ENCODE measurements at regions not wholly inside any gene's neighbourhood (a gene's known extent, or its start where the extent isn't known, plus 50 kb on each side); places are given as distances from the start of the nearest gene placed in this dataset.

- CTCF ChIA-PET: no interaction called here
- Histone ChIP-seq H3K9me3 (ENCODE audit: control insufficient read depth in 1 of 2, insufficient read depth in 1 of 2, low read depth in 1 of 2, low read length in 2 of 2) (no peaks in the 10 kb centered on the region), H3K9ac (ENCODE audit: low read length) (no peak overlapping the region), H3K4me3 (replicated peaks in 1 of 2; ENCODE audit: low read depth in 1 of 2, low read length in 2 of 2) (no peak overlapping the region), H4K20me1 (ENCODE audit: insufficient read depth) (no peaks in the 10 kb centered on the region), H3K4me2 (ENCODE audit: low read length) (no peak overlapping the region), H3K79me2 (ENCODE audit: insufficient read depth, low read length) (no peaks in the 10 kb centered on the region), H3K27ac (ENCODE audit: low read depth, low read length) (no peak overlapping the region), H3K27me3 (ENCODE audit: insufficient read depth, low read length) (peaks cover 13% of the 10 kb centered on the region; the same call in 1 of the 2 replicates), H3K9me2 (ENCODE audit: insufficient read depth) (no peaks in the 10 kb centered on the region), H3K36me3 (ENCODE audit: control insufficient read depth in 1 of 2, insufficient read depth in 2 of 2, low read length in 2 of 2) (no peaks in the 10 kb centered on the region), H3K4me1 (ENCODE audit: control insufficient read depth in 1 of 2, insufficient read depth in 2 of 2, low read length in 2 of 2) (no peaks in the 10 kb centered on the region), H2AFZ (ENCODE audit: low read depth, low read length, poor library complexity, severe bottlenecking) (no peak overlapping the region)
- ATAC-seq: no peak
- RAD21 ChIA-PET (ENCODE audit: low non-redundant PET in 1 of 2, low total read pairs in 2 of 2, uncharacterized antibody in 2 of 2, unreplicated experiment in 2 of 2): no interaction called here
- DNase-seq (ENCODE audit: low read depth, low spot score): no peak
- intact Hi-C loops (cut with micrococcal nuclease): no loop called here
- no peak for TF ChIP-seq SIN3A (IDR thresholded peaks at IDR 0.05; ENCODE audit: low read depth)
- POLR2A ChIA-PET: no interaction called here
- no TSS peak for BruUV-seq (replicated peaks)
Observed at GRCh38 chr2:17255071-17255470, 263.2 kb downstream of the RAD51AP2 start.

GRCh38 chr2:17254421-17254820 lies 263.8 kb downstream of the RAD51AP2 start:
- no peak for DNase-seq (ENCODE audit: low read depth, low spot score)
- peaks cover 8% of the 10 kb centered on the region; the same call in 1 of the 2 replicates for H3K27me3 ChIP-seq (ENCODE audit: insufficient read depth, low read length)
- no peak overlapping the region for H2AFZ ChIP-seq (ENCODE audit: low read depth, low read length, poor library complexity, severe bottlenecking)
- ChIA-PET RAD21 (ENCODE audit: low non-redundant PET in 1 of 2, low total read pairs in 2 of 2, uncharacterized antibody in 2 of 2, unreplicated experiment in 2 of 2) (no interaction called here), POLR2A (no interaction called here), CTCF (no interaction called here)
- H3K9me3 ChIP-seq (ENCODE audit: control insufficient read depth in 1 of 2, insufficient read depth in 1 of 2, low read depth in 1 of 2, low read length in 2 of 2): no peaks in the 10 kb centered on the region
- no peak overlapping the region for H3K27ac ChIP-seq (ENCODE audit: low read depth, low read length)
- H4K20me1 ChIP-seq (ENCODE audit: insufficient read depth): no peaks in the 10 kb centered on the region
- H3K9ac ChIP-seq (ENCODE audit: low read length): no peak overlapping the region
- ATAC-seq: no peak
- no TSS peak for BruUV-seq (replicated peaks)
- no peak overlapping the region for H3K4me3 ChIP-seq (replicated peaks in 1 of 2; ENCODE audit: low read depth in 1 of 2, low read length in 2 of 2)
- H3K4me1 ChIP-seq (ENCODE audit: control insufficient read depth in 1 of 2, insufficient read depth in 2 of 2, low read length in 2 of 2): no peaks in the 10 kb centered on the region
- H3K36me3 ChIP-seq (ENCODE audit: control insufficient read depth in 1 of 2, insufficient read depth in 2 of 2, low read length in 2 of 2): no peaks in the 10 kb centered on the region
- intact Hi-C loops (cut with micrococcal nuclease): no loop called here
- no peak overlapping the region for H3K4me2 ChIP-seq (ENCODE audit: low read length)
- TF ChIP-seq ATF3 (IDR thresholded peaks at IDR 0.05) (no peak), ZFX (IDR thresholded peaks at IDR 0.05) (no peak), SRF (IDR thresholded peaks at IDR 0.05; ENCODE audit: low read depth) (no peak), EZH2 (IDR thresholded peaks at IDR 0.05) (no peak), EZH2phosphoT487 (IDR thresholded peaks at IDR 0.05; ENCODE audit: borderline replicate concordance) (no peak), CTCF (IDR thresholded peaks at IDR 0.05 in 2 of 3, conservative IDR thresholded peaks at IDR 0.05 in 1 of 3; ENCODE audit: borderline replicate concordance in 1 of 3, insufficient read depth in 1 of 3, low read depth in 2 of 3, low read length in 2 of 3) (no peak), FOSL1 (IDR thresholded peaks at IDR 0.05; ENCODE audit: low read depth) (no peak)
- H3K79me2 ChIP-seq (ENCODE audit: insufficient read depth, low read length): no peaks in the 10 kb centered on the region
- no peaks in the 10 kb centered on the region for H3K9me2 ChIP-seq (ENCODE audit: insufficient read depth)

All from HCT116 (cell line).